Stimulated activated CD4-positive, alpha-beta T cell treated with anti-CD3 and anti-CD28 coated beads, Interleukin-15, amount 100 ng/mL, for 48 hours (primary cell): ENCODE measurements at regions not wholly inside any gene's neighbourhood (a gene's known extent, or its start where the extent isn't known, plus 50 kb on each side); places are given as distances from the start of the nearest gene placed in this dataset.

ENCODE experiments used
- DNase-seq, 2 donors: peaks; one replicate each; pipeline ENCODE4 v3.0.0-alpha.2; 2020; ENCODE audit warnings: low read depth in 2 of 2

DNA sequence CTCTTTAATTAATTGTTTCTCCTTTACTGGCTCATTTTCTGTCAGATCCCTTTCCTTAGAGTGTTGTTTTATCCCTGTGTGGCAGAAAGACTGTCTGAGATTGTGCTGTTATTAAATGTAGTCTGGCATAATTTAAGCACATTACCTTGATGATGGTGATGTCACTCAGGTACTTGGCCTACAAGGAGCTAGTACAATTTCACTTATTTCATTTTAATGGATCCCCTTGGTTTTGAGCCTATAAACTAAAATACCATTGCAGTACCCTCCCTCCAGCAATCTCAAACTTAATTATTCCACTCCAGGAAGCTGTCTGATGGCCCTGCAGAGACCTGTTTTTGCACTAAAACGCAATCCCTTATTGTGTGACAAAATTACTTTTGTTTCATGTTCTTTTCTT lies 968.6 kb downstream of the ADGRL3 start:
- DNase-seq, result no peak

DNA sequence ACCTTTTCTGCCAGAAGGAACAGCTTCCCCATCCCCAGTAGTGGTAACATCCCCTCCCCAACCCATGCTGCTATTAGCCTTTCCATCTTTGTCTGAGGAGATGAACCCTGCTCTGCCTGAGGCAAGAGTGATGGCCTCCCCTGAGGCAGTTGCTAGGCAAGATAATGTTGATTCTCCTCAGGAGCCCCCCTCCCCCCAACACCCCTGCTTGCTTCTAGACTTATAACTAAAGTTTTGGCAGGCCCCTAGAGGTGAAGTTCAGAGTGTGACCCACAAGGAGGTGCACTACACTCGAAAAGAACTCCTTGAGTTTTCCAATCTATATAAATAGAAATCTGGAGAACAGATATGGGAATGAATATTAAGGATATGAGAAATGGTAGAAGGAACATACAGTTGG lies 962.5 kb downstream of the ADGRL3 start:
- DNase-seq, result no peak

DNA sequence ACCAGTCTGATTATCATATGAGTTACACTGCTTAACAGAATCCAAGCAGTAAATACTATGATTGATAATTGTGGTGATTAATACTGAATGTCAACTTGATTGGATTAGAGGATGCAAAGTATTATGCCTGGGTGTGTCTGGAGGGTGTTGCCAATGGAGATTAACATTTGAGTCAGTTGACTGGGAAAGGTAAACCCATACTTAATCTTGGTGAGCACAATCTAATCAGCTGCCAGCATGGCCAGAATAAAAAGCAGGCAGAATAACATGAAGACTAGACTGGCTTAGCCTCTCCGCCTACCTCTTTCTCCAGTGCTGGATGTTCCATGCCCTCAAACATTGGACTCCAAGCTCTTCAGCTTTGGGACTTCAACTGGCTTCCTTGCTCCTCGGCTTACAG lies 961.3 kb downstream of the ADGRL3 start:
- DNase-seq, result no peak

DNA sequence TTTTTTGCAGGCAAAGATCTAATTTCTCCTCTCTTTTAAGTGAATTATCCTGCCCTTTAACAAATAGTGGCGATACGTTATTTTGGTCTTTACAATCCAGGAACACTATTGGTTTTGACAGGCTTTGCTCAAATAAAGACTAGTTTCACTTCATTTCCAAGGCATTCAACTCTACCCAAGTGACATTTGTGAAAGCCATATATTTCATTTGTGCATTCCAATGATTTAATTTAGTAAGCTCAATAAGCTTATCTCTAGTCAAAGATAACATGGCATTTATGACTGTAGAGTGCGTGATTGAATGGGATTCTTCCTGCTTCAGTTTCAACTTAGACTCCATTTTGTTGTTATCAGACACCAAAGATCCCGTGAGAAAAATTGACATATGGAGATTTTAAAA lies 959.8 kb downstream of the ADGRL3 start:
- no peak for DNase-seq

DNA sequence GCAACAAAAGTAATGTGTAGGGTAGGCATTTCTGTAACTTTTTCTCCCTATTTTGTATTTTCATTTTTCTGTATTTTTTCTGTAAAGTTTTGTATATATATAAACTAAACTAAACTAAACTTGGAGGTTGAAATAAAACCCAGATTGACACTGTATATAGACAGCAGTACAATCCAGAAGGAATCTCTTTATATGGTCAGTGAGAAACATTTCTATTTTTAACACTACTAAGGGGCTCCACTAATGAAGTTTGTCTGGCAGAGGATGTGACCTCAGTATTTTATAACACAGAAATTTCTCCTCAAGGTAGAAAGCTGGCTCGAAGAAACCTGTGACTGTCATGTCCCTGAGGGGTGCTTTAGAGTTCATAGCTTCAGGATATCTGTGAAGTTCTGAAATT lies 959.2 kb downstream of the ADGRL3 start:
- no peak for DNase-seq

DNA sequence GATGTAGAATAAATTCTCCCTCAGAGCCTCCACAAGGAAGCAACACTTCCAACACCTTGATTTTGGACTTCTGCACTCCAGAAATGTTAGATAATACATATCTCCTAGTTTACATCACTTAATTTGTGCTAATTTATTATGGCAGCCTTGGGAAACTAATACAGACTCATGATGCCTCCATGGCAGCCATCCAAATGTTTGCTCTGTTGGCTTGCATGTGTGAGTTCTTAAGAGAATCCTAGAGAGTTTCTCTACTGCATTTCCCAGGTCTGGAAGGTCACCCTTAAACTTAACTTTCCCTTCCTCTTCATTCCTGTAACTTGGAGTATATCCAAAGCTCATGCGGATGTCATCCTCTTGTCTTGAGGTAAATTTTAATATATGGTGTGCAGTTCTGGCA lies 956.1 kb downstream of the ADGRL3 start:
- DNase-seq, result no peak

DNA sequence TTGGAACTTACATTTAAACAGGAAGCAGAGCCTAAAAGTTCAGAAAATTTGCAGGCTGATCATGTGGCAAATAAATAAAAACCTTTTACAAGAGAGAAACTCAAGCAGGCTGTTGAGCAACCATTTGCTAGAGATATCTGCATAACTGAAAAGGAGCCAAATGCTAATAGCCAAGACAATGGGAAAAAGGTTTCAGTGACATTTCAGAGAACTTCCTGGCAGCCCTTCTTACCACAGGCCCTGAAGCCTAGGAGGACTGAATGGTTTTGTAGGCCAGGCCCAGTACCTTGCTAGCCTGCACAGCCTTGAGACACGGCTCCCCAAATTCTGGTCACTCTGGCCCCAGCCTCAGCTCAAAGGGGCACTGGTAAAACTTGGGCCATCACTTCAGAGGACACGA lies 945.1 kb downstream of the ADGRL3 start:
- no peak for DNase-seq

DNA sequence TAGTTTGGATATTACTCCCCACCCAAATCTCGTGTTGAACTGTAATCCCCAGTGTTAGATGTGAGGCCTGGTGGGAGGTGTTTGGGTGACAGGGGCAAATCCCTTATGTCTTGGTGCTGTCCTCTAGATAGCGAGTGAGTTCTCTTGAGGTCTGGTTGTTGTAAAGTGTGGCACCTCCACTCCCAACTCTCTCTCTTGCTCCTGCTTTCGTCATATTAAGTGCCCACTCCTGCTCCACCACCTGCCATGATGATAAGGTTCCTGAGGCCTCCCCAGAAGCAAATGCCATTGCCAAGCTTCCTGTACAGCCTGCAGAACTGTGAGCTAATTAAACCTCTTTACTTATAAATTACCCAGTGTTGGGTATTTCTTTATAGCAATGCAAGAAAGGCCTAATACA lies 944.3 kb downstream of the ADGRL3 start:
- DNase-seq, result no peak

DNA sequence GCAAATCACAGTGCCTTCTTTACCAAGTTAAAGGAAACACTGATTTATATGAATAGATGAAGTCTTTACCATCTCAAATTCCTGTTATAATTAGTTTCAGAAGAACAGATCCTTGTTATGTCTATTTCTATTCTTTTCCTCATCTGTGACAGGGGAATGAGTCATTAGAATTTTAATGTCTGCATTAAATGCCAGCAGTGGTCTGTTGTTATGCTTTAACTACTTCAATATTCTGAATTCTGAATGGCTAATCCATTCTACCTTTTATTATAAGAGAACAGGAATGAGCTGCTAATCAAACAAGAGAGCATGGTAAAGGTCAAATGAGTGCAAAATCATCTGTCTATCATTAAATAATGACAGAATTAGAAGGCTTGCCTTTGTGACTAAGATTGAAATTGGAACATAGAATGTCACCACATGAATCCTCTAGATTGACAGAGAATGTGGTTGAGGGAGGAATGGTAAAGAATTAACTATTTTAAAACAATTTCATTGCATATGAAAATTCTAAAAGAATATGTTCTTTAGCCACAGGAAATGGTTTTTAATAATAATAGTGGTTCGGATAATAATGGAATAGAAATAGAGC lies 935.5 kb downstream of the ADGRL3 start:
- DNase-seq, result no peak

DNA sequence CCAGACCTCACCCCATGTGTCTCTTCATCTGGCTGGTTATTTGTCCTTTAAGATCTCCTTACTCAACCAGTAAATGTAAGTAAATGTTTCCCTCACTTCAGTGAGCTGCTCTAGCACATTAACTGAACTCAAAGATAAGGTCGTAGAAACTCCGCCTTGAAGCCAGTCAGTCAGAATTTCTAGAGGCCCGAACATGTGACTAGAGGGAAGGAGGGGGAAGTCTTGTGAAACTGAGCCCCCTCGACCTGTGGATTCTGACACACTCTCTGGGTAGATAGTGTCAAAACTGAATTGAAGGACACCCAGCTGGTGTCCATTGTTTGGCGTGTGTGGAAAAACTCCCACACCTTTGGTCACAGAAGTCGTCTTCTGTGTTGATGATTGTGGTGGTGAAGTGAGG lies 933.9 kb downstream of the ADGRL3 start:
- no peak for DNase-seq

DNA sequence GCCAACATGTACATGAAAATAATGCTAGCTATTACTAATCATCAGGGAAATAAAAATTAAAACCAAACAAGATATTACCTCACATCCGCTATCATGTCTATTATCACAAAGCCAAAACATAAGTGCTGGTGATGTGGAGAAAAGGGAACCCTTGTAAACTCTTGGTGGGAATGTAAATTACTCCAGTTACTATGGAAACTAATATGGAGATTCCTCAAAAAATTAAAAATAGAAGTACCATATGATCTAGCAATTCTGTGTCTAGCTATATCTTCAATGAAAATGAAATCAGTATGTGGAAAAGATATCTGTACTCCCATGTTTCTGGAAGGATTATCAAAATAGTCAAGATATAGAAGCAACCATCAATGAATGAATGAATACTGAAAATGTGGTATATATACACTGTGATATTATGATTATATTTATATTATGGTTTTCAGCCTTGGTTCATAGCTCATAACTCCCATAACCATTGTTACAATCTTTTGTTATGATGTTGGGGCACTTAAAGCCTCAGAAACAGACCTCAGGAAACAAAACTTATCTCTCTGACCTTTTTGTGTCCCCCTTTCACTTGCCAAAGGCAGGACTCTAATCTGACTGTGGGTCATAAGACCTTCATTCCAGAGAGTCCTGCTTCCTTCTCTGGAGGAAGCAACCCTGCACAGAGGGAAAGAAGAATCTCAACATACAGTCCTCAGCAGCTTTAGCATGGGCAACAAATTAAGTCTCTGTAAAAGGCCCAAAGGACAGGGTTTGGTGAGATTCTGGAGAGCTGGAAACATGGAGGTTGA lies 933.2 kb downstream of the ADGRL3 start:
- no peak for DNase-seq

DNA sequence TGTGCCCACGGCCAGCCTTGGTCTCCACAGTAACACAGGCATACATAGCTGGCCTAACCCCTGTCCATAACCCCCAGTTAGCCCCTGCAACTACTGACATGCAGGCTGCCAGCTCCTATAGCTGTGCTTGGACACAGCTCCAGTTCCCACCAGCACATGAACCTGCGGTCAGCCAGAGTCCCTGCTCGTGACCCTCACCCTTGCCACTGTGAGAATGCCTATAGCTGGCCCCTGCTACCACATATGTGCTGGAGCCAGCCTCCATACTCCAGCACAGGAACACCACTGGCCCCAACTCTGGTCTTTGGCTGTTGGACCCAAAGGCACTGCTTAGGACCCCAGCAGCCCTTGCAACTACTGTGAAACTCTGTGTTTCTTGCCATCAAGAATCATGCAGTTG lies 930.9 kb downstream of the ADGRL3 start:
- DNase-seq, result no peak

DNA sequence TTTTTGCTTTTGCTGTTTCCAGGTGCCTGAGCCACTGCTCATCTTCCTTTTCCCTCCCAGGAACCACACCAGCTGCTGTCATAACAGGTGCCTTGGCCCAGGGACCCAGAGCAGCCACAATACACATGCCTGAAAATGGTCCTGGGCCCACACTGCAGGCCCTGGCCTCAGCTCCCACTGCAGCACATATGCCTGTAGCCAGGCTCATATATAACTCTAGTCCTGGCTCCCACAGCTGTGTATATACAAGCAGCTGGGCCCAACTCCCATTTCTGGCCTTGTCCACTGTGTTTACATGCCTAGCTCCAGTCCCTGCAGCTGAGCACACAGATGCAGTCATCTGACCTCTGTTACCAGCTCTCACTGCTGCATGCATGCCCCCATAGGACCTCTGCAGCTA lies 930.5 kb downstream of the ADGRL3 start:
- no peak for DNase-seq

DNA sequence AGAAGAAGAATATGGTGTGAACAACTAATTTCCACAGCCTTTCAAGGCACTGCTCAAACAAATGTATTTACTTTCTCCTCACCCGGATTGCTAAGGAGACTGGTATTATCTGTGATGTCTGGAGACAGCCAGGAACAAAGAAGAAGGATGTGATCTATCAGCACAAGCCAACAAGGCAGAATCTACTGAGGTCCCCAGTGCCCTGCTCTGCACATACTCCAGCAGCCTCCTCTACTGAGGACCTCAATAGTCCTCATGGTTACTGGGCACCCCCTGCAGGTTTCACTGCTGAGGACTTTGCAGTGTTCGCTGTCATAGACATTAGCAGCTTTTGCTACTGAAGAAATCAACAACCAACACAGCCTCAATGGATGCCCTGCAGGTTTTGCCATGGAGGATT lies 930.1 kb downstream of the ADGRL3 start:
- no peak for DNase-seq
